Gastrocnemius medialis (tissue), 4 donors: ENCODE measurements at regions not wholly inside any gene's neighbourhood (a gene's known extent, or its start where the extent isn't known, plus 50 kb on each side); places are given as distances from the start of the nearest gene placed in this dataset.

Experiments
- ATAC-seq, 2 donors: fragments of 150-250 bp; one replicate each; pipeline ENCODE4 v1.9.1; 2016
- DNase-seq, 2 donors: peaks; one replicate each; pipeline ENCODE4 v3.0.0-alpha.2; 2019
- H3K27ac ChIP-seq, 4 donors: fragments of 200-600 bp; sonication (generic); 1 replicate in 1 of 4; 2 replicates in 3 of 4; pipeline ENCODE4 v1.5.1; 2016 to 2018; ENCODE audit warnings: mild to moderate bottlenecking in 2 of 4, moderate library complexity in 1 of 4
- H3K27me3 ChIP-seq, 3 donors: fragments of 200-600 bp; sonication (generic) in 2 of 3; 1 replicate in 1 of 3; 2 replicates in 2 of 3; pipeline versions ENCODE4 v1.5.1 to v1.6.0; 2016 to 2019; ENCODE audit warnings: mild to moderate bottlenecking in 1 of 3, moderate library complexity in 1 of 3
- H3K36me3 ChIP-seq, 2 donors: fragments of 200-600 bp; sonication (generic) in 1 of 2; one replicate each; pipeline ENCODE4 v1.5.1; 2017 to 2018
- H3K4me1 ChIP-seq, 2 donors: fragments of 200-600 bp; sonication (generic) in 1 of 2; one replicate each; pipeline ENCODE4 v1.5.1; 2016 to 2017; ENCODE audit warnings: mild to moderate bottlenecking in 2 of 2
- H3K4me3 ChIP-seq, 4 donors: fragments of 200-600 bp; sonication (generic) in 3 of 4; 1 replicate in 1 of 4; 2 replicates in 3 of 4; pipeline ENCODE4 v1.5.1; 2016 to 2019; ENCODE audit warnings: mild to moderate bottlenecking in 2 of 4
- H3K9me3 ChIP-seq, 3 donors: fragments of 200-600 bp; sonication (generic) in 2 of 3; 1 replicate in 1 of 3; 2 replicates in 2 of 3; pipeline ENCODE4 v1.5.1; 2016 to 2019
- CTCF ChIP-seq, 5 experiments: fragments of 450-650 bp in 3 of 5; fragments of 200-600 bp in 2 of 5; sonication (generic) in 2 of 5; IDR thresholded peaks in 4 of 5; conservative IDR thresholded peaks in 1 of 5; 1 replicate in 4 of 5; 2 replicates in 1 of 5; pipeline ENCODE4 v1.5.1; 2016 to 2019; ENCODE audit warnings: antibody characterized with exemption in 5 of 5, mild to moderate bottlenecking in 3 of 5, moderate library complexity in 3 of 5
- POLR2A ChIP-seq, 2 donors: fragments of 450-650 bp; IDR thresholded peaks; one replicate each; pipeline ENCODE4 v1.6.1; 2017; ENCODE audit warnings: antibody characterized with exemption in 2 of 2, mild to moderate bottlenecking in 2 of 2, moderate library complexity in 2 of 2
- in situ Hi-C, 4 donors: fragments of 200-750 bp; cut with MboI; loops; one replicate each; pipeline versions ENCODE4 v1.15.0 to v1.8.0; 2017; ENCODE audit warnings: low sequenced_read_pairs in 4 of 4
- intact Hi-C: fragments of 100-400 bp; cut with DNase I; formaldehyde crosslinking; loops from one replicate; pipeline ENCODE4 v1.15.1; 2023; ENCODE audit warnings: low total_unique reads

- no peaks in the 10 kb centered on the region for H3K4me1 ChIP-seq
- intact Hi-C loops: no loop called here
- H3K9me3 ChIP-seq: no peaks in the 10 kb centered on the region
- ATAC-seq (no peak), DNase-seq (no peak)
- H3K27ac ChIP-seq: no peak overlapping the region
- TF ChIP-seq POLR2A (IDR thresholded peaks at IDR 0.05): no peak
- H3K36me3 ChIP-seq: no peaks in the 10 kb centered on the region
- in situ Hi-C loops: loop anchor here in 1 of 4 donors (10.0 kb wide), 1 partner anchor 56 kb away; no protein-coding TSS in a partner anchor
- peaks cover 3 to 9% (median 7%) of the 10 kb centered on the region in 3 donors for H3K27me3 ChIP-seq
- no peak overlapping the region for H3K4me3 ChIP-seq
These were observed 83.5 kb upstream of the PHACTR3 start for GRCh38 chr20:59520814-59521213.

GRCh38 chr20:59525500-59526241 lies 78.7 kb upstream of the PHACTR3 start:
- Histone ChIP-seq H3K4me1 (no peaks in the 10 kb centered on the region), H3K9me3 (no peaks in the 10 kb centered on the region), H3K27ac (no peak overlapping the region), H3K4me3 (no peak overlapping the region), H3K36me3 (no peaks in the 10 kb centered on the region), H3K27me3 (peaks cover 15 to 29% (median 27%) of the 10 kb centered on the region in 3 donors)
- intact Hi-C loops (no loop called here), in situ Hi-C loops (loop anchor here in 1 of 4 donors (10.0 kb wide), 1 partner anchor 61 kb away; no protein-coding TSS in a partner anchor)
- ATAC-seq: no peak
- TF ChIP-seq CTCF (IDR thresholded peaks at IDR 0.05 in 4 of 5, conservative IDR thresholded peaks at IDR 0.05 in 1 of 5): peak; percentile 5 to 64 (median 33)
- TF ChIP-seq POLR2A (IDR thresholded peaks at IDR 0.05): no peak
- DNase-seq: no peak

- no peak overlapping the region for H3K27ac ChIP-seq
- intact Hi-C loops: no loop called here
- no peak for DNase-seq
- H3K9me3 ChIP-seq: no peaks in the 10 kb centered on the region
- H3K4me1 ChIP-seq: no peaks in the 10 kb centered on the region
- no peaks in the 10 kb centered on the region for H3K36me3 ChIP-seq
- in situ Hi-C loops: loop anchor here in 1 of 4 donors (10.0 kb wide), 1 partner anchor 62 kb away; no protein-coding TSS in a partner anchor
- peaks cover 15 to 29% (median 27%) of the 10 kb centered on the region in 3 donors for H3K27me3 ChIP-seq
- H3K4me3 ChIP-seq: no peak overlapping the region
- ATAC-seq: no peak
- no peak for TF ChIP-seq CTCF (IDR thresholded peaks at IDR 0.05 in 4 of 5, conservative IDR thresholded peaks at IDR 0.05 in 1 of 5)
These were observed 77.8 kb upstream of the PHACTR3 start for GRCh38 chr20:59526242-59527225.

- Histone ChIP-seq H3K27ac (no peak overlapping the region), H3K4me1 (no peaks in the 10 kb centered on the region), H3K36me3 (no peaks in the 10 kb centered on the region), H3K27me3 (peaks cover 12 to 22% (median 22%) of the 10 kb centered on the region in 3 donors), H3K4me3 (no peak overlapping the region), H3K9me3 (no peaks in the 10 kb centered on the region)
- TF ChIP-seq POLR2A (IDR thresholded peaks at IDR 0.05): no peak
- TF ChIP-seq CTCF (IDR thresholded peaks at IDR 0.05 in 4 of 5, conservative IDR thresholded peaks at IDR 0.05 in 1 of 5): no peak
- in situ Hi-C loops: no loop called here
- no peak for DNase-seq
- intact Hi-C loops: no loop called here
- no peak for ATAC-seq
These were observed 73.6 kb upstream of the PHACTR3 start for GRCh38 chr20:59530782-59531181.

- Histone ChIP-seq H3K27ac (no peak overlapping the region), H3K36me3 (no peaks in the 10 kb centered on the region), H3K4me3 (no peak overlapping the region), H3K4me1 (no peaks in the 10 kb centered on the region), H3K9me3 (no peaks in the 10 kb centered on the region), H3K27me3 (no peaks in the 10 kb centered on the region)
- TF ChIP-seq POLR2A (IDR thresholded peaks at IDR 0.05) (no peak), CTCF (IDR thresholded peaks at IDR 0.05 in 4 of 5, conservative IDR thresholded peaks at IDR 0.05 in 1 of 5) (no peak)
- intact Hi-C loops (no loop called here), in situ Hi-C loops (no loop called here)
- DNase-seq: no peak
- no peak for ATAC-seq
These were observed 66.3 kb upstream of the PHACTR3 start for GRCh38 chr20:59537991-59538390.
